ENCODE measurements at regions not wholly inside any gene's neighbourhood (a gene's known extent, or its start where the extent isn't known, plus 50 kb on each side); places are given as distances from the start of the nearest gene placed in this dataset.

GRCh38 chr5:158261674-158262367, 402.9 kb upstream of the CLINT1 start:
- H3K79me2 ChIP-seq (ENCODE audit: low read length) = no peaks in the 10 kb centered on the region
- CTCF ChIA-PET = no interaction called here
- intact Hi-C loops (cut with micrococcal nuclease) = no loop called here
- H4K20me1 ChIP-seq (ENCODE audit: low read length) = no peaks in the 10 kb centered on the region
- peaks cover 18% of the 10 kb centered on the region for H3K27me3 ChIP-seq (ENCODE audit: low read length)
- DNase-seq = peak; percentile 66
- no peaks in the 10 kb centered on the region for H3K9me2 ChIP-seq (replicated peaks; ENCODE audit: low read length)
- no peaks in the 10 kb centered on the region for H3K36me3 ChIP-seq (ENCODE audit: low read depth, low read length)
- POLR2A ChIA-PET (ENCODE audit: unreplicated experiment) = no interaction called here
- H3K4me1 ChIP-seq (ENCODE audit: insufficient read depth, low read length) = 0 out of 2 replicates have a peak, but pooled peaks cover 5% of the 10 kb centered on the region
- no peak overlapping the region for H3K9ac ChIP-seq (ENCODE audit: low read length)
- no peak overlapping the region for H3K27ac ChIP-seq (ENCODE audit: low read length)
- H2AFZ ChIP-seq (ENCODE audit: low read length) = no peak overlapping the region
- no peak overlapping the region for H3K4me2 ChIP-seq (ENCODE audit: low read length)
- no TSS peak for BruUV-seq (replicated peaks)
- no peaks in the 10 kb centered on the region for H3K9me3 ChIP-seq (ENCODE audit: low read length)
- H3K4me3 ChIP-seq (ENCODE audit: low read length) = no peak overlapping the region
- H3F3A ChIP-seq (ENCODE audit: low read length, unreplicated experiment) = no peaks in the 10 kb centered on the region
- TF ChIP-seq EZH2 (IDR thresholded peaks at IDR 0.05; ENCODE audit: low read length, unreplicated experiment) = no peak
- no peak for TF ChIP-seq CTCF (conservative IDR thresholded peaks at IDR 0.05; ENCODE audit: low read depth, low read length)
- TF ChIP-seq EZH2phosphoT487 (IDR thresholded peaks at IDR 0.05; ENCODE audit: borderline replicate concordance, low read length) = no peak
- peak; percentile 70 for ATAC-seq

GRCh38 chr5:158256096-158256495, 397.2 kb upstream of the CLINT1 start:
- Histone ChIP-seq H3K79me2 (ENCODE audit: low read length) (no peaks in the 10 kb centered on the region), H3K9me3 (ENCODE audit: low read length) (no peaks in the 10 kb centered on the region), H3K4me3 (ENCODE audit: low read length) (no peak overlapping the region), H3K27me3 (ENCODE audit: low read length) (peaks cover 8% of the 10 kb centered on the region; the same call in 1 of the 2 replicates), H4K20me1 (ENCODE audit: low read length) (no peaks in the 10 kb centered on the region), H3K9me2 (replicated peaks; ENCODE audit: low read length) (no peaks in the 10 kb centered on the region), H3K4me1 (ENCODE audit: insufficient read depth, low read length) (no peaks in the 10 kb centered on the region), H3K4me2 (ENCODE audit: low read length) (no peak overlapping the region), H3K36me3 (ENCODE audit: low read depth, low read length) (no peaks in the 10 kb centered on the region), H3F3A (ENCODE audit: low read length, unreplicated experiment) (no peaks in the 10 kb centered on the region), H2AFZ (ENCODE audit: low read length) (no peak overlapping the region), H3K9ac (ENCODE audit: low read length) (no peak overlapping the region), H3K27ac (ENCODE audit: low read length) (no peak overlapping the region)
- no TSS peak for BruUV-seq (replicated peaks)
- POLR2A ChIA-PET (ENCODE audit: unreplicated experiment) = interaction anchor here (0.6 kb wide), 1 partner anchor 268 kb away, joined by 3 read pairs; no protein-coding TSS in a partner anchor
- intact Hi-C loops (cut with micrococcal nuclease) = no loop called here
- no peak for ATAC-seq
- TF ChIP-seq EZH2phosphoT487 (IDR thresholded peaks at IDR 0.05; ENCODE audit: borderline replicate concordance, low read length) (no peak), CTCF (conservative IDR thresholded peaks at IDR 0.05; ENCODE audit: low read depth, low read length) (no peak), EZH2 (IDR thresholded peaks at IDR 0.05; ENCODE audit: low read length, unreplicated experiment) (no peak)
- CTCF ChIA-PET = no interaction called here
- no peak for DNase-seq

- Histone ChIP-seq H3K9me3 (ENCODE audit: low read length) (no peaks in the 10 kb centered on the region), H3K27ac (ENCODE audit: low read length) (no peak overlapping the region), H2AFZ (ENCODE audit: low read length) (no peak overlapping the region), H4K20me1 (ENCODE audit: low read length) (no peaks in the 10 kb centered on the region), H3K79me2 (ENCODE audit: low read length) (no peaks in the 10 kb centered on the region), H3K4me2 (ENCODE audit: low read length) (no peak overlapping the region), H3K36me3 (ENCODE audit: low read depth, low read length) (no peaks in the 10 kb centered on the region), H3F3A (ENCODE audit: low read length, unreplicated experiment) (no peaks in the 10 kb centered on the region), H3K27me3 (ENCODE audit: low read length) (peaks cover 11% of the 10 kb centered on the region; the same call in 1 of the 2 replicates), H3K9me2 (replicated peaks; ENCODE audit: low read length) (no peaks in the 10 kb centered on the region), H3K4me1 (ENCODE audit: insufficient read depth, low read length) (no peaks in the 10 kb centered on the region), H3K9ac (ENCODE audit: low read length) (no peak overlapping the region), H3K4me3 (ENCODE audit: low read length) (no peak overlapping the region)
- no peak for ATAC-seq
- no peak for TF ChIP-seq EZH2 (IDR thresholded peaks at IDR 0.05; ENCODE audit: low read length, unreplicated experiment)
- no peak for TF ChIP-seq CTCF (conservative IDR thresholded peaks at IDR 0.05; ENCODE audit: low read depth, low read length)
- no peak for TF ChIP-seq EZH2phosphoT487 (IDR thresholded peaks at IDR 0.05; ENCODE audit: borderline replicate concordance, low read length)
- POLR2A ChIA-PET (ENCODE audit: unreplicated experiment) = interaction anchor here (0.6 kb wide), 1 partner anchor 268 kb away, joined by 3 read pairs; no protein-coding TSS in a partner anchor
- BruUV-seq (replicated peaks) = no TSS peak
- CTCF ChIA-PET = interaction anchor here (1.2 kb wide), 1 partner anchor 181 kb away, joined by 7 read pairs; no protein-coding TSS in a partner anchor
- no peak for DNase-seq
- intact Hi-C loops (cut with micrococcal nuclease) = no loop called here
Observed at GRCh38 chr5:158255609-158256008, 396.7 kb upstream of the CLINT1 start.

Data from PC-3 (cell line).